IPS-20b (cell line): ENCODE measurements at regions not wholly inside any gene's neighbourhood (a gene's known extent, or its start where the extent isn't known, plus 50 kb on each side); places are given as distances from the start of the nearest gene placed in this dataset.

Source experiments
- H3K27ac ChIP-seq: one replicate; pipeline ENCODE4 v1.5.1; 2013; ENCODE audit warnings: low read length
- H3K27me3 ChIP-seq: 2 replicates; pipeline ENCODE4 v1.6.1; 2013; ENCODE audit warnings: mild to moderate bottlenecking, low read length, inconsistent platforms; ENCODE audit not compliant: insufficient read depth
- H3K36me3 ChIP-seq: 2 replicates; pipeline ENCODE4 v1.6.1; 2013; ENCODE audit warnings: low read depth, mild to moderate bottlenecking, inconsistent platforms, low read length, moderate library complexity; ENCODE audit not compliant: insufficient read depth
- H3K4me1 ChIP-seq: 2 replicates; pipeline ENCODE4 v1.6.1; 2013; ENCODE audit warnings: mild to moderate bottlenecking, control low read depth, inconsistent platforms, low read length, moderate library complexity; ENCODE audit not compliant: insufficient read depth
- H3K4me3 ChIP-seq: 2 replicates; pipeline ENCODE4 v1.5.1; 2013; ENCODE audit warnings: mild to moderate bottlenecking, low read length, inconsistent platforms
- H3K9ac ChIP-seq: 2 replicates; pipeline ENCODE4 v1.6.1; 2013; ENCODE audit warnings: low read depth, mild to moderate bottlenecking, inconsistent platforms, low read length, moderate library complexity
- H3K9me3 ChIP-seq: 2 replicates; pipeline ENCODE4 v1.6.1; 2013; ENCODE audit warnings: mild to moderate bottlenecking, low read depth, low read length, inconsistent platforms; ENCODE audit not compliant: insufficient read depth

DNA sequence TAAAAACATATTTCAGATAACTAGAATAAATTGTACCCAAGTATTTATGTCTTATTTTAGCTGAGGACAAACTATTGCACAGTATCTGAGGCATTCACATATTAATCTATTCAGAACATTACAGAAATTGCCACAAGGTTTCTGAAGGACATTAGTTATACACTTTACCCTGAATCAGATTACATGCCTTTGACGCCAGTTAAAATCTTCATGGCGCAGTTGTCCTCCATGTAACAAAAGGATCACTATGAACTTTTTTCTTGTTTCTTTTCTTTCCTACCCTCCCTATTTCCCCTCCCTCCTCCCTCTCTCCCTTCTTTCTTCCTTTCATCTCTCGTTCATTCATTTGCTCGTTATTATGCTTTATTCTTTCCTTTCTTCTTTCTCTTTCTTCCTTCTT is 176.6 kb upstream of the KITLG start:
- Histone ChIP-seq H3K4me3 (no peak overlapping the region), H3K27me3 (no peaks in the 10 kb centered on the region), H3K9ac (no peak overlapping the region), H3K9me3 (no peaks in the 10 kb centered on the region), H3K4me1 (no peaks in the 10 kb centered on the region), H3K27ac (no peak overlapping the region), H3K36me3 (no peaks in the 10 kb centered on the region)

DNA sequence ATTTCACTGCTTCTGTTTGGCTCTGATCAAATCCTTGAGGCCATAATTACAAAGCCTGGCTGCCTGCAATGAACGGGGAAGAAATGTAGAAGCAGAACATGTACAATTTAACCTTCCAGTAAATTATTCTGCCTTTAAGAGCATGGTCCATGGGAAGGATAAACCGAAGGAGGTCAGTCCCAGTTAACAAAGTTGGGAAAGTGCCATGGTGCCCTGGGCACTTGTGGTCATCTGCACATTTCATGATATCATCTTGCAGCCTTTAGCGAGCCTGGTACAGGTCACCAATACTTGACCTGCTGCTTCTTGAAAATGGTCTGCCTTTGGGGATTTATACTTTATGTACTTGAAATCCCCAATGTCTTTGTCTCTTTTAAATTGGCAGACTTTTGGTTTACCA is 175.9 kb upstream of the KITLG start:
- no peaks in the 10 kb centered on the region for H3K9me3 ChIP-seq
- no peak overlapping the region for H3K9ac ChIP-seq
- no peaks in the 10 kb centered on the region for H3K4me1 ChIP-seq
- no peak overlapping the region for H3K27ac ChIP-seq
- no peaks in the 10 kb centered on the region for H3K36me3 ChIP-seq
- H3K4me3 ChIP-seq: no peak overlapping the region
- no peaks in the 10 kb centered on the region for H3K27me3 ChIP-seq

DNA sequence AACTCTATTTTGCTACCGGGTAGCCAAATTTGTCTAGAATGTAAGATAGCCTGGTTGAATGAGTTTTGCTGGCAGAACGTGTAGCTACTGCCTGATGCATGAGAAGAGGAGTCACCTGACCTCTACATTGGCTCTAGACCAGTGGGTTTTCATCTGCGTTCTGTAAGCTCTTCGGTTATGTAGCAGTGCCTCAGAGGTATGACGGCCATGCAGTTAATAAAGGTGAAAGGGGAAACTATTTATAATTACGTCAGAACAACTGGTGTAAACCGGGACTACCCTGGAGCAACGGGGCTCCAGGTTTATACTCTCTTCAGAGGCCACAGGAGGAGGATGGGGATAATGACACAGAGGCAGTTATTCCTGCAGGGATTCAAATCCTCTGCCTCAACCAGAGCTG is 173.4 kb upstream of the KITLG start:
- Histone ChIP-seq H3K27me3 (no peaks in the 10 kb centered on the region), H3K36me3 (no peaks in the 10 kb centered on the region), H3K9ac (no peak overlapping the region), H3K4me3 (no peak overlapping the region), H3K27ac (no peak overlapping the region), H3K4me1 (no peaks in the 10 kb centered on the region), H3K9me3 (no peaks in the 10 kb centered on the region)

DNA sequence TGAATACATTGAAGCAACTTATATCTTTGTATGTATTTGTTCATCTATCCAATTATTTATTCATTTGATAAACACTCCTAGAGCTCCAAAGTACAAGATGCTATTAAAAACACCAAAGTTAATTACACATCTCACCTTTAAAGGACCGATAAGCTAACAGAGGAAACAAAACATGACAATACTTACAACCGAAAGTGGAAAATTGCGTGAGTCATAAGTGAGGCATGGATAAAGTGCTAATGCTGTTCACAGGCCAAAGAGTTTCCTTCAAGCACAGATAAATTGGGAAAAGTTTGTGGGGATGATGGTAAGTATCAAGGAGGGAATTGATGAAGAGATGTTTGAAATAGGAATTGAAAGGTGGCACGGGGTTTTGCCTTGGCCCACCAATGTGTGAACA is 172.8 kb upstream of the KITLG start:
- Histone ChIP-seq H3K9me3 (no peaks in the 10 kb centered on the region), H3K36me3 (no peaks in the 10 kb centered on the region), H3K9ac (no peak overlapping the region), H3K27me3 (no peaks in the 10 kb centered on the region), H3K4me1 (no peaks in the 10 kb centered on the region), H3K4me3 (no peak overlapping the region), H3K27ac (no peak overlapping the region)

DNA sequence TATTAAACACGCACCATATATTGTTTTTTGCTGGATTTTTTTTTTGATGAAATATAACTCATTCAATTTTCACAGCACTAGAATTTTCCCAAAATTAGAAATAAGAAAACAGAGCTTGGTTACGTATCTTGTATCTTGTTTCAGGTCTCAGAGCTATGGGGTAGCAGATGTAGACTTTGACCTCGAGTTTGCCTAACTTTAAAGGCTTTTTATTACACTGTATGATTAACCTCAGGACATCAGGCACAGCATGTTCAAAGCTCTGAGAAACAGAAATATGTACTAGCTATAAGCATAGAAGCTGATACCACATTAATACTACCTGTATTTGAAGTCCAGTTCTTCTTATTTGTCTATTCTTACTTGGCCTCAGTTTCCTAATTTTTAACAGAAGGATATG is 171.9 kb upstream of the KITLG start:
- H3K36me3 ChIP-seq: no peaks in the 10 kb centered on the region
- no peak overlapping the region for H3K9ac ChIP-seq
- H3K4me1 ChIP-seq: no peaks in the 10 kb centered on the region
- no peak overlapping the region for H3K4me3 ChIP-seq
- H3K27me3 ChIP-seq: no peaks in the 10 kb centered on the region
- no peaks in the 10 kb centered on the region for H3K9me3 ChIP-seq
- H3K27ac ChIP-seq: no peak overlapping the region

DNA sequence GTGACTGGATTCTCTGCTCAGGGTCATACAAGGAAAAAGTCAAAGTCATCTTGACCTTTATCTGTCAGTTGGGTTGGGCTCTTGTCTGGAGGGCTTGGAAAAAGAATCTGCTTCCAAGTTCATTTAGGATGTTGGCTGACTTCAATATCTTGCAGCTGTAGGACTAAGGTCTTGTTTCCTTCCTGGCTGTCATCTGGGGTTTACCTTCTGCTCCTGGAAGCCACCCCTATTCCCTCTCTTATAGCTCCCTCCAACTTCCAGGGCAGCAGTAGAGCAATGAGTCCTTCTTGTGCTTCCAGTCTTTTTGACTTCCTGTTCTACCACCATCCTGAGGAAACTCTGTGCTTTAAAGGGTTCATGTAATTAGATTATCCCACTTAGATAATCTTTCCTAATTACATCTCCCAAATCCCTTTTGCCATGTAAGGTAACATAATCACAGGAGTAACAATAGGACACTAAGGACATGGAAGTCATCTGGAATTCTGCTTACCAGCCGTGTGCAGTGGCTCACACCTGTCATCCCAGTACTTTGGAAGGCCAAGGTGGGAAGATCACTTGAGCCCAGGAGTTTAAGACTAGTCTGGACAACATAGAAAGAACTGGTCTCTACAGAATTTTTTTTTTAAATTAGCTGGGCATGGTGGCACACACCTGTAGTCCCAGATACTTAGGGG is 170.7 kb upstream of the KITLG start:
- no peaks in the 10 kb centered on the region for H3K4me1 ChIP-seq
- no peak overlapping the region for H3K4me3 ChIP-seq
- H3K36me3 ChIP-seq: no peaks in the 10 kb centered on the region
- H3K27ac ChIP-seq: no peak overlapping the region
- H3K9me3 ChIP-seq: no peaks in the 10 kb centered on the region
- no peaks in the 10 kb centered on the region for H3K27me3 ChIP-seq
- H3K9ac ChIP-seq: no peak overlapping the region

DNA sequence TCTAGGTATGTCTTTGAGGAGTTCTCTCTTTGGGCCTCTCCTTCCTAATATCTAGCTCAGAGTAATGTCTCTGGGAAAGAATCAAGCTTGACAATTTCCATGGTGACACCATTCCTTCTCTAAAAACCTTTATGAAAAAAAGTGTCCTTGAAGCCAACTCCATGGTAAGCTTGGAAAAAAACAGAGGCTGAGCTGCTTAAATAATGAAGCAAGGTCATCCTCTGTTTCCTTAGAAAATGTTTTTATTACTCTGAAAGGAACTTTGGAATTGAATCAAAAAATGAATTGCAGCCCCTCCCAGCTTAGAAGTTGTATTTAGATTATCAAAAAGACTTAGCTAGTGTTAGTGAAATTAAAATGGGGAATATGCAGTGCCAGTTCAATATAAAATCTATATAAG is 166.1 kb upstream of the KITLG start:
- H3K4me3 ChIP-seq: no peak overlapping the region
- H3K9me3 ChIP-seq: no peaks in the 10 kb centered on the region
- H3K4me1 ChIP-seq: peaks cover 5% of the 10 kb centered on the region; the same call in 1 of the 2 replicates
- no peaks in the 10 kb centered on the region for H3K27me3 ChIP-seq
- no peak overlapping the region for H3K9ac ChIP-seq
- H3K27ac ChIP-seq: no peak overlapping the region
- H3K36me3 ChIP-seq: no peaks in the 10 kb centered on the region

DNA sequence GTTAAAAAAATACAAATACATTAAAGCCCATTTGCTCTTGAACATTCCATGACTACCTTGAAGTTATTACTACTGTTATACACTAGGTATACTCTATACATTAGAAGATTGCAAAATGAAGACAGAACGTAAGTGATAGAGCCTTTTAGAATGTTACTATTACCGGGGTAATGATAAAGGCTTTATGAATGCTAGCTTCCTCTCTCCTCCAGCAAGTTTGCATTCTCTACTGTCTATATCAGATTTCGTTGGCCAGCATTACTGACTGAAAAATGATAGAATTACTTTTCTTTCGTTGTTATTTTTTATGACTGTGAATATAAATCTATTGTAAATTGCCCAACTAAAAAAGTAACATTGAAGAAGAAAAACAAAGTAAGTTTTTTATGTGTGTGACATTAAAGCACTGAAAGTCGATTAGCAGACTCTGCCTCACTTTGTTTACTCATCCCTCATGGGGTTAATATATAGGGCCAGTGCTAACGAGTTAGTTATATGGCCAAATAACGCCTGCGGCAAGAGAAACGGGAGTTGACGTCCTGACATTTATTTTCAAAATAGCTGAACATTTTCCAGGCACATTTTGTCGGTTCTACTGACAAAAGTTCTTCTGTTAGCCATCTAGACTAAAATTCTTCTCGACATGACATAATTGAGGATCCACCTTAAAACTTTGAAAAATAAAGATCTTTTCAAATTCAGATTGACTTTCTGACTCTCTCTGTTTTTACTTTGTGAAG is 163.8 kb upstream of the KITLG start:
- Histone ChIP-seq H3K9ac (no peak overlapping the region), H3K27ac (no peak overlapping the region), H3K4me1 (peaks cover 5% of the 10 kb centered on the region; the same call in 1 of the 2 replicates), H3K27me3 (no peaks in the 10 kb centered on the region), H3K9me3 (no peaks in the 10 kb centered on the region), H3K4me3 (no peak overlapping the region), H3K36me3 (no peaks in the 10 kb centered on the region)

DNA sequence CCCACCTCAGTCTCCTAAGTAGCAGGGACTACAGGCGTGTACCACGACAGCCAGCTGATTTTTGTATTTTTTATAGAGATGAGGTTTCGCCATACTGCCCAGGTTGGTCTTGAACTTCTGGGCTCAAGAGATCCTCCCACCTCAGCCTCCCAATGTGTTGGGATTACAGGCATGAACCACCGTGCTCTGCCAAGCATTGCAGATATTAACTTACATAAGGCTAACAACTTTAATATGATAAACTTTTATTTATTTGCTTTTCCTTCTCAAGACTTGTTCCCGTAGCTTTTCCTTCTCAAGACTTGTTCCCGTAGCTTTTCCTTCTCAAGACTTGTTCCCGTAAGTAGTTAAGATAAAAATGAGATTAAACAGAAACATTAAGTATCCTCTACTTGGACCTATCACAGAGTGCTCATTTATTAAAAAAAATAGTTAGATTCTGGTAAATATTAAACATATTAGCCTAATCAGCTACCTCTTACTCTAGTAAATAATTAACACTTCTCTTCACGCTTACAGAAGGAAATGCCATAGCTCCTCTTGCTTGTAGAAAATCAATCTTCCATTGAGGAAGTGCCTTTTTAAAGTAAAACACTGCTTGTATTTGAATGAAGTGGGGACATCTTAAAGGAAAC is 157.7 kb upstream of the KITLG start:
- no peak overlapping the region for H3K9ac ChIP-seq
- H3K4me3 ChIP-seq: no peak overlapping the region
- no peaks in the 10 kb centered on the region for H3K27me3 ChIP-seq
- H3K4me1 ChIP-seq: no peaks in the 10 kb centered on the region
- no peaks in the 10 kb centered on the region for H3K9me3 ChIP-seq
- no peak overlapping the region for H3K27ac ChIP-seq
- H3K36me3 ChIP-seq: no peaks in the 10 kb centered on the region

DNA sequence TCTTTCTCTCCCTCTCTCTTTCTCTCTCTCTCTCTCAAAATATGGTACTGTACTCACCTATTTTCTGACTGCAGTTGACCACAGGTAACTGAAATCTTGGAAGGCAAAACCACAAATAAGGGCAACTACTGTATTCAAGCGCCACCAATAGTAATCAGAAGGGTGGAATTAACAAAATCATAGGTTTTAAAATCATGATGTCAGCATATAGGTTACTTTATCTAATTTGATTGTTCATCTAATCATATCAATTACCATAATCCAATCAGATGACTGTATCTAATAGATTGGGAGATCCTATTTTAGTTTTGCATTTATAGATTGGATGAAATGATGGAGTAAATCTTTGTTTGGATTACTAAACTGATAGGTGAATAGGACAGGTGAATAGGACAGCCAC is 155.8 kb upstream of the KITLG start:
- Histone ChIP-seq H3K9ac (no peak overlapping the region), H3K9me3 (no peaks in the 10 kb centered on the region), H3K36me3 (no peaks in the 10 kb centered on the region)

DNA sequence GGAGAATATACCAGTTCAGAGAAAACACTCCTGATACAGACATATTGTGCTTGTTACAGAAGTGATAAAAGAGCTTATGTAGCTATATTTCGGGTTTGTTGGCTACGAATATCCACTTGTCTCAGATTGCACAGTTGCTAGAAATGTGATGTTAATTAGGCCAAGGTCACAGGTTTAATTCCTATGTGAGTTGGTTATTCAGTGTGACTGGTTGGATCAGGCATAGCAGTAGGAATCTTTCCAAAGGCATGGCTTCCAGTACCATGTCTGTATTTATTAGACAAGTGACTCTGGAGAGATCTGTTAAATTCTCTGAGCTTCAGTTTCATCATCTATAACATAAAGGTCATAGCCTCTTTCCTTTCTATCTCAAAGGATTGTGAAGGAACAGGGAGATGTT is 152.7 kb upstream of the KITLG start:
- H3K27ac ChIP-seq: no peak overlapping the region
- no peaks in the 10 kb centered on the region for H3K36me3 ChIP-seq
- H3K4me1 ChIP-seq: no peaks in the 10 kb centered on the region
- H3K9me3 ChIP-seq: no peaks in the 10 kb centered on the region
- no peak overlapping the region for H3K4me3 ChIP-seq
- no peak overlapping the region for H3K9ac ChIP-seq
- no peaks in the 10 kb centered on the region for H3K27me3 ChIP-seq

More for the DNA sequence above, 155.8 kb upstream of the KITLG start:
- Histone ChIP-seq H3K4me3 (no peak overlapping the region), H3K27me3 (no peaks in the 10 kb centered on the region), H3K27ac (no peak overlapping the region), H3K4me1 (no peaks in the 10 kb centered on the region)

DNA sequence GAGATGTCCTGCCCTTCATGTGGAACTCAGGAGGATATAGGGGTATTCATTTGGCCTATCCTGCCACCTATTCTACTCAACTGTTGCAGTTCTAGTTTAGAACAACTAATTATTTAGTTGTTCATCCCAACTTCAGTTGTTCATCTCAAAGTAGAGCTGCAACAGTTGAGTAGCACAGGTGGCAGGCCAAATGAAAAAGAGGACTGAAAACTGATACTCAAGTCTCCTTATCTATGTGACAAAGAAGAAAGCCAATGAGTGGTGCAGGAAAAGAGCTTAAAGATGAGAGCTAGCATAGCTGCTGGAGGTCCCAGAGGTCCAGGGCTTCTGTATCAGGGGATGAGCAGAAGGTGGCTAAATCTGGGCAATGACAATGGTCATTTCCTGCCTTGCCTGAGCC is 148.9 kb upstream of the KITLG start:
- no peaks in the 10 kb centered on the region for H3K4me1 ChIP-seq
- no peak overlapping the region for H3K9ac ChIP-seq
- H3K36me3 ChIP-seq: no peaks in the 10 kb centered on the region
- H3K9me3 ChIP-seq: no peaks in the 10 kb centered on the region
- H3K27me3 ChIP-seq: no peaks in the 10 kb centered on the region
- H3K4me3 ChIP-seq: no peak overlapping the region
- no peak overlapping the region for H3K27ac ChIP-seq
